ENCODE measurements at regions not wholly inside any gene's neighbourhood (a gene's known extent, or its start where the extent isn't known, plus 50 kb on each side); places are given as distances from the start of the nearest gene placed in this dataset.
A peak's percentile ranks its signal among the peaks of the same experiment; 100 is the strongest.
"Not testable (repeated sequence)": the region's sequence is repeated elsewhere in the genome, so short reads cannot be mapped to it uniquely, and the experiment has no call there.

GRCh38 chr18:28425886-28426285 lies 249.0 kb upstream of the CDH2 start:
- H3K4me3 Mint-ChIP-seq, result no peak overlapping the region
- H3K27me3 Mint-ChIP-seq (ENCODE audit: insufficient read depth), result no peaks in the 10 kb centered on the region; the same call in 1 of the 2 replicates
- no peak for TF ChIP-seq CTCF (IDR thresholded peaks at IDR 0.05)
- H3K27ac Mint-ChIP-seq, result no peak overlapping the region
- peaks cover 11% of the 10 kb centered on the region for H3K9me3 Mint-ChIP-seq
- H3K36me3 Mint-ChIP-seq (ENCODE audit: low read depth), result peaks cover 18% of the 10 kb centered on the region
- H3K4me1 Mint-ChIP-seq (ENCODE audit: low read depth), result no peaks in the 10 kb centered on the region
- no peak for DNase-seq

- Mint-ChIP-seq H3K27ac (no peak overlapping the region), H3K36me3 (ENCODE audit: low read depth) (peaks cover 10% of the 10 kb centered on the region; the same call in 1 of the 2 replicates), H3K4me3 (no peak overlapping the region; the same call in 1 of the 2 replicates), H3K4me1 (ENCODE audit: low read depth) (no peaks in the 10 kb centered on the region), H3K9me3 (peaks cover 7% of the 10 kb centered on the region), H3K27me3 (ENCODE audit: insufficient read depth) (peaks cover 1% of the 10 kb centered on the region)
- no peak for TF ChIP-seq CTCF (IDR thresholded peaks at IDR 0.05)
- no peak for DNase-seq
These were observed 245.6 kb upstream of the CDH2 start for GRCh38 chr18:28422577-28422976.

GRCh38 chr18:28421950-28422349 lies 245.0 kb upstream of the CDH2 start:
- H3K4me1 Mint-ChIP-seq (ENCODE audit: low read depth); H3K9me3 Mint-ChIP-seq; H3K36me3 Mint-ChIP-seq (ENCODE audit: low read depth); H3K27me3 Mint-ChIP-seq (ENCODE audit: insufficient read depth); DNase-seq; H3K27ac Mint-ChIP-seq; H3K4me3 Mint-ChIP-seq: not testable (repeated sequence)

- H3K36me3 Mint-ChIP-seq (ENCODE audit: low read depth), result no peaks in the 10 kb centered on the region
- H3K4me3 Mint-ChIP-seq, result no peak overlapping the region
- peak overlapping the region; percentile 60 for H3K27ac Mint-ChIP-seq
- no peaks in the 10 kb centered on the region for H3K9me3 Mint-ChIP-seq
- peaks cover 34% of the 10 kb centered on the region for H3K4me1 Mint-ChIP-seq (ENCODE audit: low read depth)
- TF ChIP-seq CTCF (IDR thresholded peaks at IDR 0.05), result no peak
- no peaks in the 10 kb centered on the region for H3K27me3 Mint-ChIP-seq (ENCODE audit: insufficient read depth)
- peak; percentile 21 for DNase-seq
These were observed 235.6 kb upstream of the CDH2 start for GRCh38 chr18:28412521-28412920.

GRCh38 chr18:28411806-28412205 lies 234.9 kb upstream of the CDH2 start:
- peak overlapping the region; percentile 80 for H3K27ac Mint-ChIP-seq
- peaks cover 34% of the 10 kb centered on the region for H3K4me1 Mint-ChIP-seq (ENCODE audit: low read depth)
- H3K4me3 Mint-ChIP-seq, result peak overlapping the region; percentile 11; the same call in 1 of the 2 replicates
- DNase-seq, result peak; percentile 93
- no peak for TF ChIP-seq CTCF (IDR thresholded peaks at IDR 0.05)
- H3K9me3 Mint-ChIP-seq, result no peaks in the 10 kb centered on the region
- H3K36me3 Mint-ChIP-seq (ENCODE audit: low read depth), result no peaks in the 10 kb centered on the region
- no peaks in the 10 kb centered on the region for H3K27me3 Mint-ChIP-seq (ENCODE audit: insufficient read depth)

GRCh38 chr18:28409811-28410210 lies 232.9 kb upstream of the CDH2 start:
- no peak overlapping the region for H3K4me3 Mint-ChIP-seq
- no peaks in the 10 kb centered on the region for H3K36me3 Mint-ChIP-seq (ENCODE audit: low read depth)
- no peaks in the 10 kb centered on the region for H3K9me3 Mint-ChIP-seq
- H3K4me1 Mint-ChIP-seq (ENCODE audit: low read depth), result peaks cover 38% of the 10 kb centered on the region
- TF ChIP-seq CTCF (IDR thresholded peaks at IDR 0.05), result no peak
- peak; percentile 30 for DNase-seq
- H3K27me3 Mint-ChIP-seq (ENCODE audit: insufficient read depth), result no peaks in the 10 kb centered on the region
- H3K27ac Mint-ChIP-seq, result no peak overlapping the region

Measured in HFFc6 (cell line).